GM19240 (cell line): ENCODE measurements at regions not wholly inside any gene's neighbourhood (a gene's known extent, or its start where the extent isn't known, plus 50 kb on each side); places are given as distances from the start of the nearest gene placed in this dataset.
"Not testable (repeated sequence)": the region's sequence is repeated elsewhere in the genome, so short reads cannot be mapped to it uniquely, and the experiment has no call there.

Experiments
- DNase-seq: peaks from one replicate; pipeline ENCODE4 v3.0.0; 2011; ENCODE audit warnings: low spot score; ENCODE audit not compliant: insufficient read length

DNA sequence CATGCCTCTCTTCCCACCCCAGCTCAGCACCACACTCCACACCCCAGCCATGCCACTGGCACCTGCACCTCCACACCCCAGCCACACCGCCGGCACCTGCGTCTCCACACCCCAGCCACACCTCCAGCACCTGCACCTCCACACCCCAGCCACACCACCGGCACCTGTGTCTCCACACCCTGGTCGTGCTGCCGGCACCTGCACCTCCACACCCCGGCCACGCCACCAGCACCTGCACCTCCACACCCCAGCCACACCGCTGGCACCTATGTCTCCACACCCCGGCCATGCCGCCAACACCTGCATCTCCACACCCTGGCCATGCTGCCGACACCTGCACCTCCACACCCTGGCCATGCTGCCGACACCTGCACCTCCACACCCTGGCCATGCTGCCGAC, 389.7 kb upstream of the MYT1L start:
- not testable (repeated sequence) for DNase-seq

DNA sequence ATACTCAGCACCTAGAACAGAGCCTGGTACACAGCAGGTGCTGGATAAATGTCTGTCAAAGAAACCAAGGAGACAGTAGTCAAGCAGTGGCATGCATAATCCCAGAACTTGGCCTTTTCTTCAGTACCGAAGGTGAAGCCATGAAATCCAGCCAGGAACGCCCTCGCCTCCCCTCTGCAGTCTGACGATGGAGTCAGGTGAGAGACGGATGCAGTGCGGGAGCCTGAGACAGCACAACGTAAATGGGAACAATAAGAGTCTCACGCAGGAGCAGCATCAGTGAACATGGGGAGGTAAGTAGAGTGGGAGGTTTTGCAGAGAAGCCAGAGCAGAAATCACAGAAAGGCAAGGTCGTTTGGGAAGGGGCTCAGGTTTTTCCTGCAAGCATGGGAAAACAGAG, 389.3 kb upstream of the MYT1L start:
- no peak for DNase-seq

DNA sequence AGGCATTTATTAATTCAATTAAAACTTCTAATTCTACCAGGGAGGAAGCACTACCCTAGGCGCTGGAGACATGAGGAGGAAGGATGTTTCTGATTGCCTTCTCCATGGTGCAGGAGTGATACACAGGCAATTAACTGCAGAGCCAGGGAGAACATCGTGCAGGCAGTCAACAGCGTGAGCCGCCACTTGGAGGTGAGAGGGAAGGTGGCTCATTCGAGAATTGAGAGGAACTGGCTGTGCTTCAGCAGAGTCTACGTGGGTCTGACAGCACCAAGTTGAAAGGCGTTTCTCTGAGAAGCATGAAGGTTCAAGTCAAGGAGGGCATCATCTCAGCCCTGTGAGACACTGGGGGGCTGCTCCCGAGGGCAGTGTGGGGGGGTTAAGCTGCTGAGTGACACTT, 388.7 kb upstream of the MYT1L start:
- DNase-seq = no peak

DNA sequence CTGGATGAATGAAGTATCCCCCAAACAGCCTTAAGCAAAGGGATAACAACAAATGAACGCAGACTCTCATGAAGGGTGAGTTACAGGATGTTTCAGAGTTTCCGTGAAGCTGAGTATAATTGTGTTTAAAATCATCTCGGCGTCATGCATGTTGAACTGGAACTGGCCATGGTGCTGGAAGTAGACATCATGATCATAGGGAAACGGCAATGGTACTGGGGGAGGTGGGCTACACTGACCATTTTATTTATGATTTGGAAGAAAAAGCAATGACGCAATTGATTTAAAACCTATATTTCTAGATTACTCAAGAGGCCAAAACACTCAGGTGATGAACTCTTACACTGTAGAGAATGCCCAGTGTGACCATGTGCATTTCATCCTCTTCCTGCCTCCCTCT, 387.9 kb upstream of the MYT1L start:
- no peak for DNase-seq

DNA sequence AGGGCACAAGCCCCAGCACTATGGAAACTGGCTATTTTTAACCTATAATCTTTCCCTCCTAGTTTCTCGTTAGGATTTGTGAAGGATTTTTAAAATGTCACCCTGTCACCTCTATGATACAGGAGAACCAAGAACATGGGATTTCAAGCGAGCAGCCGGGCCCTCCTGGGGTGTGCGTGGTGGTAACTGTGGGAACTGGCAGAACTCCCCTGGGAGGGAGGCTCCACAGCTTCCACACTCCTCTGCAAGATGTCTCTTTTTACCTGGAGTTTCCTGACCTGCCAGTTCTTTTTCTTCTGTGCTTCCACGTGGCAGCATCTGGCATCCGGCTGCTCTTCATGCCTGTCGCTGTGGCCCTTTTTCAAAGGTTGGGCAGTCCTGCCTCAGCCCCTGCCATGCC, 386.3 kb upstream of the MYT1L start:
- no peak for DNase-seq

DNA sequence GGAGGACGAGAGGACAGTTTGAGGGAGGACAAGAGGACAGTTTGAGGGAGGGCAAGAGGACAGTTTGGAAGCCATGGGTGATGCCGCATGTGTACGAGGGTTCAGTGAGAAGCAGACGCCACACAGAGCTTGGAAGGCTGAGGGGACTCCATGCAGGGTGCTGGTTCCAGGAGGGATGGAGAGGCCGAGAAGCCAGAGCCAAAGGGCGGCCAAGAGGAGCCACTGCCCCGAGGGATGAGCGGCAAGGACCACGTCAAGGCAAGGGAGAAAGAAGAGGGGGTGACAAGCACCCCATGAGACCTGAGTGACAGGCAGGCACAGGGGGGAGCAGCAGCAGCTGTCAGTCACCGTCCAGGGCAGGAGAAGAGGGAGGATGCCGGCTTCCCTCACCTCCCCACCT, 385.7 kb upstream of the MYT1L start:
- DNase-seq = no peak

DNA sequence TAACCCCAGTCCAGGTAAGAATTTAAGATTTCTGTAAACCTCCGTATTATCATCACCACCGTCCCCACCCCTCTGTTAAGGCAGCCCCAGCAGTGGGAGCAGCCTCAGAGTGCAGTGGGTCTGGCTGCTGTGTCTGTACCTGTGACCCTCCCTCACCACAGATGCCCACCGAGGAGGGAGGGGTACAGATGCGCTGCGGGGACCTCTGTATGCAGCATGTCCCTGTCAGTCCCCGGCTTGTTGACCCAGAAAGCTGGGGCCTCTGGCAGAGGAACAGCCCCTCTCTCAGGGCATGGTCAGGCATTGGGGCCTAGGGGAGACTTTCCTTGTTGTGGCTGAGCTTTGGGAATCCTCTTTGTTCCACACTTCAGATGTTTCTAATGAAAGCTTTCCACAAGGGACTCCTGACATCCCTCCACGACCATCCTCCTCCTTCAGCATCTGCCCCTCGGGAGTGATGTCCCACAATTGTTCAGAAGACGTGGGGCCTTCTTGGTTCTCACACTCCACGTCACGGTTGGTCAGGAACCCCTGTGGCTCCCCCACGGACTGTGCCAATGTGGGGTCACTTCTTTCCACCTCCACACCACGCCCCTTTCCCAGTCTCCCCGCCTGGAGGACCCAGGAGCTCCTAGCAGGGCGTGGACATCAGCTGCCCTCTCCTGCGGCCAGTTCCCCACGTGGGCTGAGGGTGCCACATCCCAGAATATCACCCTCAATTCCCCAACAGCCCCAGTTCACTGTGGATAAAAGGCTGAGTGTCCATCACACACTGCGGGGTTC, 384.2 kb upstream of the MYT1L start:
- no peak for DNase-seq

DNA sequence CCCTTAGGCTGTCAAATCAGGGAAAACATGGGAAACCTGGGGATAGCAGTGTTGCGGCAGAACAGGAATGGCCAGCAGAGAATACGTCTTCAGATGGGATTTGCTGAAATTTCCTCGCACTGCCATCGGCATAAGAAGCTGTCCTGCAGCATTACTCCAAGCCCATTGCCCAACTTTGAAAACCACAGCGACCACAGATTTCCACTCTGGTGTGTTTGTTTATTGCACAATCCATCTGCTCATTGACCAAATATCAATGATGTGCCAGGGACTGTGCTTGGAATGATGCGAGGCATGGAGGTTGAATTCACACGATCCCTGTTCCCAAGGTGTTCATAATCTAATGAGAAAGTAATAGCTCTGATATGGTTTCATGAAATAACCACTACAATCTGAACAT, 383.3 kb upstream of the MYT1L start:
- no peak for DNase-seq

DNA sequence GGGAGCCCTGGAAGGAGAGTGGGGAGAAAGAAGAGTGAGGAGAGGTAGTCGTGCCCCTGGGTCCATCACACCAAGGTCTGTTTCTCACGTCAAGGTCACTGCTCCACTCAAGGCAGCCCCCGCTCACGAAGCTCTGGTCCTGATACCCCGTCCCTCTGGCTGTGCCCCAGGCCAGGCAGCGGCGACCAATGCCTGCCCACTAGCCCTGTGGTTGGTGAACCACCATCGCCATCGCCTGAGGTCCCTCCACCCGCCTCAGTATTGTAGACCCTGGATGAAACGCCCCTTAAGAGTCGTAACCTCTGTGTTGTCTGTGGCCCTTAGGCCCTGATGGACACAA, 378.3 kb upstream of the MYT1L start:
- DNase-seq = no peak

DNA sequence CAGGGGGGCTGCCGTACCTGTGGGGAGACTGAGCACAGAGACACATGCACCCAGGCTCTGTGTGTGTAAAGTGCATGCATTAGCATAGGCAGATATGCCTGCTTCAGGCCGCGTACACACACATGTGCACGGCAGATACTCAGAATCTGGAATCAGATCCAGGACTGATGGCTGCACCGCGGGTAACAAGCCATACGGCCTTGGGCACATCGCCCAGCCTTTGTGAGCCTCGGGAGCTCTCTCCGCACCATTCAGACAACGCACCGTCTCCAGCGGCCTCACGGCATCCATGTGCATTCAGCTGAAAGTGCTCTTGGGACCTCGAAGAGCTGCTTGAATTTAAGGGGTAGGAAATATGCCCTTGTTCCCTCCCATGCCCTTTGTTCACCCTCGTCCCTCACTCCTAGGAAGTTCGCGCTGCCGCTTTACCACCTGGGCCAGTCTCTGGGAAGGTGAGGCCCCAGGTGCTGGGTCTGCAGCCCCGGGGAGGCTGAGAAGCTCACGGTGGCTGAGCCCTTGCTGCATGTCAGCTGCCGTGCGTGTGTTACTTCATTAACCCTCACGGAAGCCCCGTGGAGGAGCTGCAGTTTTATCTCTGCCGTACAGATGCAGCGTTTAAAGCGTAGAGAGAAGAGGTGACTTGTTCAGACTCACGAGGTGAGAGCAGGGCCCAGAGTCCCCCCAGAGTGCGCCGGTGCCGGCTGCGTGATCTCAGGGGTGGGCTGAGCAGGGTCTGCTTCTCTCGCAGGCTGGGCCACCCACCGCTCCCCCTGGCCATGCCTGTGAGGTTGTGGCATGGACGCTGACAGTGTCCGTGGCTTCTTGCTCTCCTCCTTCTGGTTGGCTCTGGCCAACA, 377.7 kb upstream of the MYT1L start:
- no peak for DNase-seq

DNA sequence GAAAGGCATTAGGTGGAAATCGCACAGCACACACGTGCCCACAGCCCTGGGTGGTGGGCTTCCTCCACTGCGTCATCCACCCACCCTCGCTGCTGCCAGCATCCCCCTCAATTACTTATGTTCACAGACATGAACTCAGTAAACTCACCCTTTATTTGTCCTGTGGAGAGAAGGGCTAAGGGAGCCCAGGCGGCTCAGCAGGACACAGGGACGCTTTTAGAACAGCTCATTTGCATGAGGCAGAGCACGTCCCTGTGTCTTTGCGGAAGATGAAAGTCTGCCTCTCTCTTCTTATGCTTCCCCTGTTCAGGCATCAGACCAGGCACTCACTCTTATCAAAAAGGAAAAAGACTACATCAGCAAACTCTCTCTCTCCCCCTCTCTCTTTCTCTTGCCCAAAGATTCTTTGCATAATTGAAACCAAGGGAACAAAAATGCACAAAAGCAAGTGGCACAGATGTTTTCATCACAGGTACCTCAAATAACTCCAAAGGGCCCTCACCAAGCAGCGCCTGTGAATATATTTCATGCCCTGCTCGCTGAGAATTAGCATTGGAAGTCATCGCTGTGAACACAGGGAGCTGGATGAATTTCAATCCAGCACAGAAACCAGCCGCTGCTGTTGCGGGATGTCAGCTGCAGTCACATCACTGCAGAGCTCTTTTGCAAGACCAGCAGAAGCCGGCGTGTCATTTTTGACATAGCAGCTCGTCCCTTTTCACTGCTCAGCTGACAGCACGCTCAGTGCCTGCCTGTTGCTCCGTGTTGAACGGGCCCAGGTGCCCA, 376.3 kb upstream of the MYT1L start:
- DNase-seq = no peak

DNA sequence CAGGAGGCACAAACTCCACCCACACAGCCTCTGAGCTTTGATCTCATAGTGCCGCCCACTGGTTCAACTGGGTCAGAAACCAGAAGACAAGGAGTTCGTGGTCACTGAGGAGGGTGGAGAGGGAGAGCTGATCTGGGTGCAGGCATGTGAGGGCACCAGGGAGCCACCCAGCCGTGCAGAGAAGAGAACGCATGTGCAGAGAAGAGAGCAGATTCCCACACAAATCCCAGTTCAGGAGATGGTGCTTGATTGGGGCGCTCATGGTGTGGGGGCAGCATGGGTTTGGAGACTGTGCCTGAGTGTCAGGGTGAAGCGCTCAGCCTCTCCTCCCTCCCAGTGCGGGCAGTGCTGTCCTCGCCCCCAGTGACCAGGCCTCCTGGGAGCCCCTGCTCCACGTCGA, 375.2 kb upstream of the MYT1L start:
- DNase-seq = no peak

DNA sequence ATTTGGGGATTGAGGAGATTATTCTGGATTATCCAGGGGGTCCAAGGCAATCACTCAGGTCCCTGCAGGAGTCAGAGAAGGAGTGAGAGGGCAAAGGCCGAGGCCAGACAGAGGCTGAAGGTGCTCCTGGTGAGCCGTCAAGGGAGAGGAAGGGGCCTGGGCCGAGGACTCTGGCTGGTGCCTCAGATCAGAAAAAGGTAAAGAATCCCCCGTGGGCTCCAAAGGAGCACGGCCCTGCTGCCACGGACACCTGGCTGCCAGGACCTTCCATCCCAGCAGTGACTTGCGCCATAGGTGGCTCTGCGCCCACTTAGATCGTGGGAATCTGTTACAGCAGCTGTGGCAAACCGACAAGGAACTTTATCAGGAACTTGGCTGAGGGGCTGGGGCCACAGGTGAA, 374.8 kb upstream of the MYT1L start:
- no peak for DNase-seq

DNA sequence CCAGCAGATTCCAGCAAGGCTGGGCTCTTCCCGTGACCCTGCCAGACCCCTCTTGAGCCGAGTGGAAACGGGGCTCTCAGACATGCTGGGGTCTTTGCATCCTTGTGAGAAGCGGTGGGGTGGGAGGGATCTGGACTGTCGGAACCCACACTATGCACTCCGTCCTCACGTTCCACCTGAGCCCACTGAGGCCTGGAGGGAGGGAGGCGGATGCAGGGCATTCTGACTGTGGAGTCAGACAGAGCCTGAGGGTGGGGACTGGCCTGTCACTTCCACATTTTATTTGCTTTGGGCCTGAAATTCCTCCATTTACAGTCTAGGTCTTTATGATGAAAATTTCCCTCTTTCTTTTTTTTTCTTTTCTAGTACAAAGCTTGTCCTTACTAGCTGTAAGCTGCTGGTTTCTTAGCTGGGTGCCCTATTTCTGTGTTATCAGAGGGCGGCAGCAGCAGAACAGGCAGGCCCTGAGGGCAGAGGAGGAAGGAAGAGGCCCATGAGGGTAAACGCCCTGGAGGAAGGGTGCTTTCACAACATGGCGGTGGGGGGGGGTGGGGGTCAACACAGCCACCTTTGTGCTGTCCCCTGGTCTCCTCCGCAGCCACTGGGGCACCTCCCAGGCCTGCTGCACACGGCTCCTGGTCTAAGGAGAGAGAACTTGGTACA, 373.5 kb upstream of the MYT1L start:
- DNase-seq = no peak

DNA sequence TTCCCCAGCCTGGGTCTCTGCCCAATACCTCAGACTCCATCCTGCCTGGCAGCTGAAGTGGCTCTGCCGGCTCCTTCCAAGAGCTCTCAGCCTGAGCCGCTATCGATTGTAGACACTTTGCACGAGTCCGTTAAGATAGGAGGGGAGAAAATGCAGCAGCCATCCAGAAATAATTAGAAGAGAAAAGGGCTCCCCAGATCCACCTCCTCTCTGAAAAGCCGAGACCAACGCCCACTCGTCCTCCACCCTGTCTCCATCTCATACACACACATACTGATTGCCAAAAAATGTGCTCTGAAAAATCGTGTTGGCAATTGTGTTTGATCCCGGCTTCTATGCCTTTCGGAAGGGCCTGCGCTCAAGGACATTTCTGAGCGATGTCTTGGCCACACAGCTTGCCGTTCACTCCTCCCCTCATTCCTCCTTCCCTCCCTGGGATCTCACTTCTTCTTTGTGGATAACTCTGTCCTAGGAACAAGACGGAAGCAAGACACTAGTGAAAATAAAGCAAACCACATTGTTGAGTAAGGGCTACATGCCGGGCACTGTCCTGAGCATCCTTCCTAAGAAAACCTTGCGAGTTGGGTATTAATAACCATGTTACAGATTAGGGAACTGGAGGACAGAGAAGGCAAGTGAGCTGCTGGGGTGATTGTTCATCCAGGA, 372.8 kb upstream of the MYT1L start:
- no peak for DNase-seq

DNA sequence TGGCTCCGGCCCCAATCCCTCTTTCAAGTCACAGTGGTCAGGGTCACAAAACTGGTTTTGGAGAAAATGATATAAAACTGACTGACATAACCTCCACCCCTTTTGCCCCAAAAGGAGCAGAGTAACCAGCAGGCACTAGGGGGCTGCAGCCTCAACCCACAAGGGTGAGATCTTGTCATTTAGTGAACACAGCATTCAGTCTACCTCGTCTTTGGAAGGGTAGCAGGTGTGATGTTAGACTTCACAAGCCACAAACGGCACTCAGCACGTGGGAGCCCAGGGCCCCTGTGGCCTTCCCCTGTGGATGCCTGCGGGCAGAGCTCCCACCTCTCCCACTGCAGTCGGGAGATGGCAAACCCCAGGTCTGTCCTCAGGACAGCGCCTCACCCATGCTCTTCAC, 372.1 kb upstream of the MYT1L start:
- no peak for DNase-seq

DNA sequence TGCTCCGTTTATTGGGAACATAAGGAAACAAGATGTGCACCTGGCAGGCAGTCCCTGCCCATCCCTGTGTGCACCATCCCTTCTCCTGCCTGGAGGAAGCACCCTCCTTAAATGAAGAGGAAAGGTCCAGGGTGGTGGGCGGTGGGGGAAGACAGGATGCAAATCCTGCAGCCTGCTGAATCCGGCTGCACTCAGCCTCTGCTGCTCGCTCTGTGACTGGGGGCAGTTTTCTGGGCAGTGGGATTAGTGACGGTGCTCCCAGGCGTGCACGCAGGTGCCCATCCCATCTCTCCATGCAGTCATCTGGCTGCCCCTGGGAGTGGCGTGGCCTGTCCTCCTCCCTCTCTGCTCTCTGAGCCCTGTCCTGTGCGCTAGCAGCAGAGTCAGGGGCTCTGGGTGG, 371.3 kb upstream of the MYT1L start:
- DNase-seq = no peak

DNA sequence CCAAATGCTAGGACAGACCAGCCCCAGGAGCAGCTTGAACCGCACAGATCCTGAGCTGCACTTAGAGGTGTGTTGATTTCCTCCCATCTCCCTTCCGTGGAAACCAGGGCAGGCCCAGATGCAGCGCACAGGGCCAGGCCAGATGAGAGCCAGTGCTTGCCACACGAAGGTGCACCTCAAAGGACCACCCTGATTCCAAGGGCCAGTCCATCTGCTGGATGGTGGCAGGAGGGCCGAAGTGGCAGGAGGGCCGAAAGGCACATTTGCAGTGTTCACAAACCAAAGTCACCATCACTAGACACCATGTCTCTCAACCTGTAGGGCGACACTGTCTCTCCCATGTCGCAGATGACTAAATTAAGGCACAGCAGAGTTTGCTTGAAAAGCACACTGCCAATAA, 370.7 kb upstream of the MYT1L start:
- no peak for DNase-seq

DNA sequence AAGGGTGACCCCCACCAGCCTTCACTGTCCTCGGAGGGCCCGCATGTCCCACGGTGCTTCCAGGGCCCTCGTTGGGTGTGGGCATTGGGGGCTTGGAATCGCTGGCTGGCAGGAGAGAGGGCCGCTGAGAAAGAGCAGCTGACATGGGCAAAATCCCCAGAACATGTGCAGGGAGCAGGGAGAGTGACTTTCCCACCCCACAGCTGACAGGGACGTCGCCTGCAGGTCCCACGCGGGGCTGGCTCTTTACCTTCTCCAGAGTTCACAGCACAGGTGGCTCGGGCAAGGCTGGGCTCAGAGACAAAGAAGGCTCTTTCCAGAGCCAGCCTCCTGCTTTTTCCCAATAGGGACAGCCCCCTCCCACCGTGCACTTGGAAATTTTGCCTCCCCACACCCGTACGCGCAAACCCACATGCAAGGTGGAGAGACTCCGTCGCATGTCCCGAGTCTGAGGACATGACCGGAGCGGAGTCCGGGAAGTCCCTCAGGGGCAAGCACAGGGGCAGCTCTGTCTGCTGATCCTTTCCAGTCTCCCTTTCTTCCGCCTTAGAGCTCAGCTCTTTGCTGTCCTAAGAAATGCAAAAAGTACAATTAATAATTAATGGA, 370.2 kb upstream of the MYT1L start:
- DNase-seq = no peak

DNA sequence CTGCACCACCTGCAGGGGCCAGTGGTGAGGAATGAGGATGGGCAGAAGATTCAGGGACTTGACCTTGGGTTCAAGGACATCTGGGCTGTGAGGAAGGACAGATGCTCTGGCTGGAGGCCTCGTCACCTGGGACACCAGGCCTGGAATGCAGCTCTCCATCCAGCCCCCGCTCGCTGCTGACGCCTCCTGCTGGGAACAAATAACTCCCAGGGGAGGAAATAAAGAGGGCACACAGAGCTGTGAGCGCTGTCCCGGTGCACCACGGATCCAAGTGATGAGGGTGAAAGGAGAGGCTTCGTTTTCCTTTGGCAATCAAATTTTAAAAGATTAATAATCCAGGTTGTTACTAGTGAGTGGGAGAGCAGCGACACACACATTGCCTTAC, 368.0 kb upstream of the MYT1L start:
- DNase-seq = no peak
